NB4 (cell line): ENCODE measurements at regions not wholly inside any gene's neighbourhood (a gene's known extent, or its start where the extent isn't known, plus 50 kb on each side); places are given as distances from the start of the nearest gene placed in this dataset.

Source experiments
- DNase-seq: peaks from one replicate; pipeline ENCODE4 v3.0.0; 2010; ENCODE audit warnings: low read depth
- H3K4me3 ChIP-seq: one replicate; pipeline ENCODE4 v1.5.1; 2011; ENCODE audit warnings: mild to moderate bottlenecking, low read depth, low read length, moderate library complexity
- CTCF ChIP-seq: IDR thresholded peaks from one replicate; pipeline ENCODE4 v1.5.1; 2012; ENCODE audit warnings: low read depth, low read length
- MAX ChIP-seq: IDR thresholded peaks from 2 replicates; pipeline ENCODE4 v1.6.1; 2011; ENCODE audit warnings: low read depth, low read length
- MYC ChIP-seq: IDR thresholded peaks from 2 replicates; pipeline ENCODE4 v1.6.1; 2011; ENCODE audit warnings: low read depth, low read length
- POLR2A ChIP-seq: IDR thresholded peaks from 2 replicates; pipeline ENCODE4 v1.6.1; 2011; ENCODE audit warnings: mild to moderate bottlenecking; ENCODE audit not compliant: insufficient read length; ENCODE audit errors: extremely low read depth

GRCh38 chr3:144426967-144427366, 455.3 kb downstream of the DIPK2A start:
- no peak for TF ChIP-seq MYC
- TF ChIP-seq MAX: no peak
- TF ChIP-seq CTCF: no peak
- no peak for TF ChIP-seq POLR2A
- H3K4me3 ChIP-seq: no peak overlapping the region
- no peak for DNase-seq

- H3K4me3 ChIP-seq: no peak overlapping the region
- DNase-seq: no peak
- TF ChIP-seq POLR2A (no peak), MAX (no peak), CTCF (no peak), MYC (no peak)
Observed at GRCh38 chr3:144429719-144430121, 458.1 kb downstream of the DIPK2A start.

- no peak for TF ChIP-seq CTCF
- no peak for TF ChIP-seq POLR2A
- TF ChIP-seq MAX: no peak
- no peak for TF ChIP-seq MYC
- DNase-seq: no peak
- H3K4me3 ChIP-seq: no peak overlapping the region
Observed at GRCh38 chr3:144431134-144431533, 459.5 kb downstream of the DIPK2A start.

- TF ChIP-seq MAX (no peak), POLR2A (no peak), MYC (no peak), CTCF (no peak)
- no peak overlapping the region for H3K4me3 ChIP-seq
- DNase-seq: no peak
Observed at GRCh38 chr3:144433006-144433405, 461.4 kb downstream of the DIPK2A start.

GRCh38 chr3:144437989-144438388, 466.4 kb downstream of the DIPK2A start:
- peak; percentile 35 for DNase-seq
- no peak for TF ChIP-seq MYC
- H3K4me3 ChIP-seq: no peak overlapping the region

- no peak for DNase-seq
- no peak overlapping the region for H3K4me3 ChIP-seq
- TF ChIP-seq MAX (no peak), POLR2A (no peak), CTCF (no peak), MYC (no peak)
Observed at GRCh38 chr3:144444061-144444460, 472.4 kb downstream of the DIPK2A start.
